ENCODE measurements at regions not wholly inside any gene's neighbourhood (a gene's known extent, or its start where the extent isn't known, plus 50 kb on each side); places are given as distances from the start of the nearest gene placed in this dataset.

DNA sequence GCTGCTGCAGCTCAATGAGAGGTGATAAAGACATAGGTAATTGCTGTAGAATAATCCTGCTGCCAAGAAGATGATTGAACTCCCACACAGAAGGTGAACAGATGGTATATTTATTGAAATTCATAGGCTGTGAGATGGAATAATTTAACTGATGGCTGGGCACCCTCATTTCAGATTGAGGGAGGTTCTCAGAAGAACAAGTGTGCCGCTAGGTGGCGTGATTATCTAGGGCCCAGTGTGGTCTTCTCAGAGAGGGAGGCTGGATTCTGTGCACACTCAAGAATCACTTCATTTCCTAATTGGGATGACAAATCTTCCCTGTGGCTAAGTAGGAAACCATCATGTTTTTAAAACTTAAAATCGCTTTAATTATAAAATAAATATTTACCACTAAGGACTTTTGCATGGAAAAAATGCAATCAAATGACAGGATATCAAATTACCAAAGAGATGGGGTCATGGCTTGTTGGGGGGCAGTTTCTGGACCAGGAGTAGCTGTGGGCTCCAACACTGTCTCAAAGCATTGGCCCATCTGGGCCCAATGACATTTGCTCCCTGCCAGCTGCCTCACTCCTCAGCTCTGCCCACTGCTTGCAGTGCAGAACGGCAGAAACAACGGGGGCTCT is 132.3 kb downstream of the SNAPC1 start:
- DNase-seq: peak; percentile 26 to 51

- DNase-seq: no peak
Measured at GRCh38 chr14:61897300-61897699, 135.1 kb downstream of the SNAPC1 start.

DNA sequence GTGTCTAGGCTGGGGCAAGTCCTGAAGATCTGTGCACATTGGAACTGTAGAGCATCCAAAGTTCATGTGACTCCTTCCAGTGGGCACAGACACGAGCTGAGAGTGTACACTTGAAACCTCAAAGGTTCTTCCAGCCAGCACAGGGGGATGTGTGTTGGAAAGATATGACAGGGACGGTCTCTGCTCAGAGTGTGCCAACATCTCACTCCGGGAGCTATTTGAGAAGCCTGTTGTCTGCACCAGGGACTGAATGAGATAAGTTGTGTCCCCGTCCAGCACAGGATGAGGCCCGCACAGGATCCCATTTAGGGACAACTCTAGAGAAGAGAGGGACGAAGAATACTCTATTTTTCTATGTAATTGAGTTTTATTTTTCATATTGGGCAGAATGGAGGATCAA is 136.3 kb downstream of the SNAPC1 start:
- no peak for DNase-seq

DNA sequence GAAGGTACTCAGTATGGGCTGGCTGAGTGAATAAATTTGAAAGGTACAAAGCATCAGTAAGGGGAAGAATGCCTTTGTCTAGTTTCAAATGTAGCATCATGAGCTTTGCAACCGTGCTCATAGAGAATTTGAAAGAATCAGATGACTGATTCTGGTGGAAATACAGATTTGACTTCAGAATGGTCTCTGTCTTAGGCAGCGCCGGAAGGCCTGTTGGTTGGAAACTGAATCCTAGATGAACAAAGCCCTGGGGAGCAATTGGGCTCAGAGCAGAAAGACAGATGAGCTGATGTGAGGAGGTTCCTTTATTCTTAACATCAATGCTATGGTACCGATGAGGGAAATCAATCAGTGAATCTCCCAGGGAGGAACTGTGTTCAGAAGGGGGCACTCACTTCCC is 137.3 kb downstream of the SNAPC1 start:
- no peak for DNase-seq

DNA sequence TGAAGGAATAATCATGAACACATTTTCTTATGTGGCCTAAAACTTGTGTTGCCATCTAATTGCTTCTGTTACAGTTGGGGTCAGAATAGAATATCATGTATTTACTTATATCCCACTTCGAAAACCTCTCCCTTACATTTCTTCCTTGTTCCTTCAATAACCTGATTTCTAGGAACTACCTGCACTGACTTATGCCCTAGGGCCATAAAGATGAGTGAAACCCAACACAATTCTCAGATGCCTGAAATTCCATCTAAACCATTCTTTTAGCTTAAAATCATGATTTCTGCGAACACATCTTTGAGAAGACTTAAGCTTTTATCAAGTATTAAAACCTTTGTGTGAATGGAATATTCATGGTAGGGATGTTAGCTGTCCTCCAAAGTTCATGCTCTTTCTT is 142.7 kb downstream of the SNAPC1 start:
- no peak for DNase-seq

DNA sequence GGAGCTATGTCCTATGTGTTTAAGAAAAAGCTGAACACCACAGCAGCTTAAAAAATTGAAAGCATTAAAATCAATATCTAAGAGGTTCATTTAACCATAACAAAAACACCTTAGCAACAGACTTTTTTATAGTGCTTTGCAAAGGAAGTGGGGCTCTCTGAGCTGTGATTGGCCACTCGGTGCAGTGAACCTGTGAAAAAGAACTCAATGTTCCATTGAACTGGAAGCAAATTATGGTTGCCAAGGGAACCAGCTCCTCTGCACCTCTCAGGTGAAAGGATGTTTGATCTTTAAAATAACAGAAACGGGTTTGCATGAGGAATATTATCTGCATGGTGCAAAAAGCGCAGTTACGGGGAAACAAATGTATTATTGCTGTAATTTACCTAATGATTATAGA is 149.4 kb downstream of the SNAPC1 start:
- DNase-seq: peak; percentile 16 to 20

GRCh38 chr14:61918998-61919397 is 156.8 kb downstream of the SNAPC1 start:
- no peak for DNase-seq

- DNase-seq: no peak
Measured at GRCh38 chr14:61923348-61923747, 161.1 kb downstream of the SNAPC1 start.

- DNase-seq: peak; percentile 14 to 21
Measured at GRCh38 chr14:61925043-61925442, 162.8 kb downstream of the SNAPC1 start.

DNA sequence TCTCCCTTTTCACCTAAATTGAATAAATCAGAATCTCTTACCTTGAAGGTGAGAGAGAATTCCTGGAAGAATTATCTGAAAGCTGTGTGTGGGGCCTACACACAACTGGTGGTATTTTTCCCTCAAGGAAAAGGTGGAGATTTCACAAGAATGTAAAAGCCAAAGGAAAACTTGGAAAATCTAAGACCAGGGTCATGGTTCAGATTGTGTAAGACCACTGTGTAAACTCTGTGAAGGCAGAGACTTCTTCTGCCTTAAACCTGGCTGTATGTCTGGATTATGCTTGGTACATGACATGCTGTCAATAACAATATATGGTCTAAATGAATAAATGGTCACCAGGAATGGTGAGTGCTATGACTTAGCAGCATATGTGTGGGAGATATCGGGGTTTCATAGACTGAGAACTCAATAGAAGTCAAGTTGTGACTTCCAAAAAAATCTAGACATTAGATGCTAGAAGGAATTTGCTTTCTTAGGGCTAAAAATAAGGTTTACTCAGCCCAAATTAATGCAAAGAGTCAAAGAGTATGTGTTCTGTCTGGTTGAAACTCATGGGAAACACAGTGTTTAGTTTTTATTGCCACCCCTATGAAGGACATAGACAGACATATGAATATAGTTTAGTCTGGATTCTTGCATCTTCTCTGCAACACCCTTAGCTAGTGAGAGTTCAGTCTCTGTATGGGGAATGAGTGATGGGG is 163.7 kb downstream of the SNAPC1 start:
- no peak for DNase-seq

DNA sequence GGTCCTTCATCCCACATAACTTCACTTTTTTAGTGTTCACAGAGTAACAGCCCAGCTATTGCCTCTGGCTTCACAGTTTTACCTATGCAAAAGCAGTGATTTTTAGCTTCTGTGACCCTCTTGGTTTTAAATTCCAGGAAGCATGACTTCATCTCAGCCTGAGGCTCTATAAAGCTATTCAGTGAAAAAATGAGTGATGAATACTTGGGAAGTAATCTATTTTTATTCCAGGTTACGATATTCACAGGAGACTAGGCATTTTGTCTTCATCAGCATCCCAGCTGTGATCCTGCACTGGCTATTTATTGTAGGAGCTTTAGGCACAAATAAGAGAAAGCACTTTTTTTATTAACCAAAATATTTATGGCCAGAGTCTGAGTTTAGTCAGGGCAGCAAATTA is 164.8 kb downstream of the SNAPC1 start:
- DNase-seq: no peak

DNA sequence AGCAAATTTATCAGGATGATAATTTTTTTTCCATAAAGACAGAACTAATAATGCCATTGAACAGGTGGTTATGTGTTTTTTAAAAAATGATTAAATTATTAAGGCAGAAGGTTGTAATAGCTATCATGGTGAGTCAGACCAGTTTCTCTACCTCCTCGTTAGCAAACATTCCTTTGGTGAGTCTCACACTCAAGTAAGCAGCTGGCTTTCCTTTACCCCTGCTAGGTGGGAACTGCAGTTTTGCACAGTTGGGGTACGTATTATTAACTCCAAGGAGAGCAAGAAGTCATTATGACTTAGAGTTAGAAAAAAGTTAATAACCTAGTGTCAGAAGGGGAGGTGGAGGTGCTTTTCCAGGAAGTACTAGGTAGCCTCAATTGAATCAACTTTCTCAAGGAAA is 165.3 kb downstream of the SNAPC1 start:
- DNase-seq: no peak

- DNase-seq: no peak
Measured at GRCh38 chr14:61928300-61928699, 166.1 kb downstream of the SNAPC1 start.

DNA sequence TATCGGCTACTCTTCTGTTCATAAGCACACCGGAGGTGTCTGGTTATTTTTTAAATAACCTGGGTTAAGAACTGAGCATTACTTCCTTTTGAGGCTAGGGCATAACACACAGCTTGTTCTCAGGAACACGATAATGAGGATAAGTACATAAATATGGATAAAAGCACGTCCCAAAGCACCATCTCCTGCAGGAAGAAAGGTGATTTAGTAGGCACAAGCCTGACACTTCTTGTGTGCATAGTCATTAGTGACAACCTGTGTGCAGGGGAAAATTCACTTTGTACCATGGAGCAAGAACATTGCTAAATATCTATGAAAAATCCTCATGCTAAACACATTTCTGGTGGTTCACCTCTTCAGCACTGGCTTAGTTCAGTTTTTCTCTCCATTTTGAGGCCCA is 166.5 kb downstream of the SNAPC1 start:
- no peak for DNase-seq

- DNase-seq: no peak
Measured at GRCh38 chr14:61929651-61930050, 167.4 kb downstream of the SNAPC1 start.

- DNase-seq: no peak
Measured at GRCh38 chr14:61930101-61930857, 168.1 kb downstream of the SNAPC1 start.

GRCh38 chr14:61932974-61933373 is 170.8 kb downstream of the SNAPC1 start:
- DNase-seq: no peak

DNA sequence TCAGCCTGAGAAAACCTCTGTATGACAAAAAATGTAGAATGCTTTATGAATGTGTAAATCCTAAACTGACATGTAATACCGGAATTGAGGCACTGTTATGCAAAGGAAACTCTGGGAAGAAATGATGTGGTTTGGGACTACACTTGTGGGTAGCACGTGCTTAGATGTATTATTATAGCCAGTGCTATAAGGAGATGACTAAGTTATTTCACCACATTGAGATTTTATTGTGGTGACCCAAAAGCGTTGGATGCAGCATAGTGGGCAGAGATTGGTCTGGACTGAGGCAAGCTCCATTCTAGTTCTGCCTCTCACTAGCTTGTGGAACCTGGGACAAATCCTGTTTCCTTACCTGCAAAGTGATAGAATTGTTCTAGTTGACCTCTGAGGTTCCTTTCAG is 172.2 kb downstream of the SNAPC1 start:
- DNase-seq: no peak

GRCh38 chr14:61939776-61940175 is 177.6 kb downstream of the SNAPC1 start:
- no peak for DNase-seq

- no peak for DNase-seq
Measured at GRCh38 chr14:61940666-61941420, 178.6 kb downstream of the SNAPC1 start.

- no peak for DNase-seq
Measured at GRCh38 chr14:61941421-61942150, 179.4 kb downstream of the SNAPC1 start.

DNA sequence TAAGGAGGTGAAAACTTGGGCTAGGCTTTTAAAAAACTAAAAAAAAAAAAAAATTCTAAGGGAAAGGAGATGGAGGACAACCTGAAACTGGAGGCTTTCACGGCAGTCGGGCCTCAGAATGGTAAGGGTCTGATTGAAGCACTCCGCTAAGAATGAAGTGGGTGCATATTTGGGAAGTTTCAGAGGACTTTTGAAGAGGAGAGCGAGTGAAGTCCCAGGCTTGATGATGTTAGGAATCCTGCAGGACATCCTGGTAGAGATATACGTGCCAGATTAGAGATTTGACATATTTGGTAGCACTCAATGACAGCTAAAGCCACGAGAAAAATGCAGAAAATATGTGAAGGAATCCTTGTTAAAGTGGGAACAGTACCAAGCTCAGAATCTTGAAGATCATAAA is 186.2 kb downstream of the SNAPC1 start:
- no peak for DNase-seq

GRCh38 chr14:61950340-61950739 is 188.1 kb downstream of the SNAPC1 start:
- DNase-seq: no peak
